IMR-90 (cell line): ENCODE measurements at regions not wholly inside any gene's neighbourhood (a gene's known extent, or its start where the extent isn't known, plus 50 kb on each side); places are given as distances from the start of the nearest gene placed in this dataset.

Source experiments
- ATAC-seq: fragments of 200-7000 bp; cut with Tn5 transposase; 2 replicates; pipeline ENCODE4 v1.9.1; 2020; ENCODE audit warnings: low read depth, mild to moderate bottlenecking, moderate library complexity
- BruUV-seq: library from RNA; stranded (reverse); fragments of 400-500 nt; replicated peaks from 2 replicates; lab custom pipeline; 2021; lab: Mats Ljungman, UMichigan
- CTCF ChIA-PET: fragments of 300-600 bp; formaldehyde crosslinking; extraction: SDS; loops from one replicate; lab custom pipeline; 2021; ENCODE audit warnings: antibody characterized with exemption; lab: Yijun Ruan, JAX
- POLR2A ChIA-PET: fragments of 300-600 bp; sonication (Branson Sonifier 250); formaldehyde crosslinking; loops from one replicate; lab custom pipeline; 2022; ENCODE audit warnings: antibody characterized with exemption; ENCODE audit not compliant: unreplicated experiment; lab: Charles Lee
- DNase-seq: peaks from one replicate; pipeline ENCODE4 v3.0.0; 2013
- H2AFZ ChIP-seq: replicated peaks from 2 replicates; pipeline ENCODE3; 2013; ENCODE audit warnings: low read length, mild to moderate bottlenecking; ENCODE audit not compliant: poor library complexity
- H2AK5ac ChIP-seq: 2 replicates; pipeline ENCODE4 v1.6.1; 2013; ENCODE audit warnings: low read depth, low read length, inconsistent platforms
- H2AK9ac ChIP-seq: replicated peaks from 2 replicates; pipeline ENCODE3; 2013; ENCODE audit warnings: mild to moderate bottlenecking, low read depth, low read length, moderate library complexity; ENCODE audit not compliant: poor library complexity
- H2BK120ac ChIP-seq: 2 replicates; pipeline ENCODE4 v1.6.1; 2013; ENCODE audit warnings: low read depth, low read length, inconsistent platforms
- H2BK15ac ChIP-seq: 3 replicates; pipeline ENCODE4 v1.6.1; 2013; ENCODE audit warnings: low read depth, low read length, inconsistent platforms
- H2BK20ac ChIP-seq: 2 replicates; pipeline ENCODE4 v1.6.1; 2013; ENCODE audit warnings: low read depth, mild to moderate bottlenecking, inconsistent platforms, low read length, moderate library complexity
- H2BK5ac ChIP-seq: 2 replicates; pipeline ENCODE4 v1.6.1; 2013; ENCODE audit warnings: mild to moderate bottlenecking, low read depth, low read length, inconsistent platforms; ENCODE audit not compliant: poor library complexity, severe bottlenecking
- H3K14ac ChIP-seq: replicated peaks from 2 replicates; pipeline ENCODE4 v1.6.1; 2013; ENCODE audit warnings: low read depth, low read length, inconsistent platforms
- H3K18ac ChIP-seq: 2 replicates; pipeline ENCODE4 v1.6.1; 2013; ENCODE audit warnings: low read depth, low read length, control low read depth
- H3K23ac ChIP-seq: 2 replicates; pipeline ENCODE4 v1.6.1; 2013; ENCODE audit warnings: low read depth, low read length, inconsistent platforms
- H3K27ac ChIP-seq: 2 replicates; pipeline ENCODE4 v1.5.1; 2013; ENCODE audit warnings: mild to moderate bottlenecking, control low read depth, low read length; ENCODE audit not compliant: insufficient read depth
- H3K27me3 ChIP-seq: 2 replicates; pipeline ENCODE4 v1.6.1; 2013; ENCODE audit warnings: low read length; ENCODE audit not compliant: control insufficient read depth, insufficient read depth
- H3K36me3 ChIP-seq: 2 replicates; pipeline ENCODE4 v1.6.1; 2013; ENCODE audit warnings: low read length, mixed read lengths; ENCODE audit not compliant: control insufficient read depth, insufficient read depth
- H3K4ac ChIP-seq: 2 replicates; pipeline ENCODE4 v1.6.1; 2013; ENCODE audit warnings: low read depth, low read length, inconsistent platforms
- H3K4me1 ChIP-seq: 2 replicates; pipeline ENCODE4 v1.6.1; 2013; ENCODE audit warnings: low read length, mixed read lengths; ENCODE audit not compliant: control insufficient read depth, insufficient read depth
- H3K4me2 ChIP-seq: 2 replicates; pipeline ENCODE4 v1.6.1; 2013; ENCODE audit warnings: low read depth, mild to moderate bottlenecking, control low read depth, low read length, moderate library complexity
- H3K4me3 ChIP-seq: 2 replicates; pipeline ENCODE4 v1.5.1; 2013; ENCODE audit warnings: low read depth, mild to moderate bottlenecking, control low read depth, low read length, moderate library complexity; ENCODE audit not compliant: insufficient read depth
- H3K56ac ChIP-seq: 2 replicates; pipeline ENCODE4 v1.6.1; 2013; ENCODE audit warnings: low read length, inconsistent platforms; ENCODE audit not compliant: insufficient read depth; ENCODE audit errors: extremely low read depth
- H3K79me1 ChIP-seq, 2 experiments: 2 replicates each; pipeline ENCODE4 v1.6.1; 2013; ENCODE audit warnings: low read length in 2 of 2, inconsistent platforms in 1 of 2, low read depth in 1 of 2
- H3K9ac ChIP-seq: 2 replicates; pipeline ENCODE4 v1.6.1; 2013; ENCODE audit warnings: low read depth, low read length, control low read depth
- H3K9me1 ChIP-seq: 2 replicates; pipeline ENCODE4 v1.6.1; 2013; ENCODE audit warnings: low read length, inconsistent platforms; ENCODE audit not compliant: insufficient read depth
- H3K9me3 ChIP-seq: 2 replicates; pipeline ENCODE4 v1.6.1; 2013; ENCODE audit warnings: low read length; ENCODE audit not compliant: control insufficient read depth, insufficient read depth
- H4K20me1 ChIP-seq: 2 replicates; pipeline ENCODE4 v1.6.1; 2013; ENCODE audit warnings: low read length, inconsistent platforms; ENCODE audit not compliant: insufficient read depth
- H4K5ac ChIP-seq: 2 replicates; pipeline ENCODE4 v1.6.1; 2013; ENCODE audit warnings: mild to moderate bottlenecking, low read depth, low read length, control low read depth
- H4K8ac ChIP-seq, 2 experiments: 2 replicates each; pipeline ENCODE4 v1.6.1; 2013; ENCODE audit warnings: low read depth in 2 of 2, low read length in 2 of 2, control low read depth in 1 of 2, inconsistent platforms in 1 of 2
- H4K91ac ChIP-seq: 2 replicates; pipeline ENCODE4 v1.6.1; 2013; ENCODE audit warnings: low read depth, low read length, inconsistent platforms; ENCODE audit not compliant: insufficient read depth
- CEBPB ChIP-seq: IDR thresholded peaks from 2 replicates; pipeline ENCODE4 v1.6.1; 2012; ENCODE audit warnings: low read depth, low read length, improper control_type of control experiment
- CHD1 ChIP-seq: IDR thresholded peaks from 2 replicates; pipeline ENCODE4 v1.6.1; 2012; ENCODE audit warnings: low read depth, low read length, improper control_type of control experiment
- MAFK ChIP-seq: IDR thresholded peaks from 2 replicates; pipeline ENCODE4 v1.6.1; 2012; ENCODE audit warnings: low read depth, low read length, improper control_type of control experiment
- MAZ ChIP-seq: IDR thresholded peaks from 2 replicates; pipeline ENCODE4 v1.6.1; 2012; ENCODE audit warnings: low read depth, mild to moderate bottlenecking, low read length, improper control_type of control experiment, moderate library complexity, borderline replicate concordance
- POLR2A ChIP-seq: IDR thresholded peaks from 2 replicates; pipeline ENCODE4 v1.6.1; 2012; ENCODE audit warnings: mild to moderate bottlenecking, low read depth, low read length
- RCOR1 ChIP-seq: IDR thresholded peaks from 2 replicates; pipeline ENCODE4 v1.6.1; 2012; ENCODE audit warnings: mild to moderate bottlenecking, low read length, improper control_type of control experiment; ENCODE audit not compliant: insufficient replicate concordance
- SMC3 ChIP-seq: fragments of 150-350 bp; IDR thresholded peaks from 2 replicates; pipeline ENCODE4 v1.6.1; 2016; ENCODE audit warnings: low read depth, mild to moderate bottlenecking, antibody characterized with exemption, low read length, moderate library complexity
- WGBS, 2 experiments: methylation state at CpG; one replicate each; pipeline versions ENCODE4 v1.1.5 to v1.1.7; 2013; ENCODE audit warnings: missing lambda C conversion rate in 2 of 2; ENCODE audit not compliant: insufficient read length in 1 of 2; ENCODE audit errors: extremely low coverage in 2 of 2; 5-methylcytosine and 5-hydroxymethylcytosine counted together
- dilution Hi-C: fragments of 300-500 bp; cut with HindIII; formaldehyde crosslinking; loops from one replicate; pipeline ENCODE4 v1.14.3; 2018; ENCODE audit warnings: low sequenced_read_pairs; ENCODE audit not compliant: unreplicated experiment
- in situ Hi-C: fragments of 300-500 bp; cut with MboI; formaldehyde crosslinking; loops from 3 replicates; pipeline ENCODE4 v1.14.3; 2019; ENCODE audit warnings: low sequenced_read_pairs, inconsistent platforms, mixed read lengths
- intact Hi-C: fragments of 100-400 bp; cut with micrococcal nuclease; formaldehyde crosslinking; loops from 2 replicates; pipeline ENCODE4 v1.10.0; 2022

DNA sequence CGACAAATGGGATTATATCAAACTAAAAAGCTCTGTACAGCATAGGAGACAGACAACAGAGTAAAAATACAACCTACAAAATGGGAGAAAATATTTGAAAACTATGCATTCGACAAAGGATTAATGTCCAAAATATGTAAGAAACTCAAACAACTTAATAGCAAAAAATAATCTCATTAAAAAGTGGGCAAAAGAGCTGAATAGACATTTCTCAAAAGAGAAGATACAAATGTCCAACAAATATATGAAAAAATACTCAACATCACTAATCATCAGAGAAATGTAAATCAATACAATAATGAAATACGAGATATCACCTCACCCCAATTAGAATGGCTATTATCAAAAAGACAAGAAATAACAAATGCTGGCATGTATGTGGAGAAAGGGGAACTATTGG lies 272.9 kb downstream of the KLHL13 start:
- no peak for ATAC-seq
- dilution Hi-C loops = no loop called here
- H2AFZ ChIP-seq = no peak overlapping the region
- H4K91ac ChIP-seq = no peak overlapping the region
- no peak overlapping the region for H2BK5ac ChIP-seq
- no peak for DNase-seq
- H3K4me1 ChIP-seq = no peaks in the 10 kb centered on the region
- no peak overlapping the region for H3K18ac ChIP-seq
- H3K9me3 ChIP-seq = no peaks in the 10 kb centered on the region
- in situ Hi-C loops = no loop called here
- POLR2A ChIA-PET = no interaction called here
- H2AK9ac ChIP-seq = no peak overlapping the region
- TF ChIP-seq RCOR1 (no peak), POLR2A (no peak), CHD1 (no peak), MAFK (peak; percentile 62), SMC3 (no peak), MAZ (no peak), CEBPB (no peak)
- H3K23ac ChIP-seq = no peak overlapping the region
- H4K5ac ChIP-seq = no peak overlapping the region
- no peak overlapping the region for H3K4ac ChIP-seq
- no peak overlapping the region for H3K56ac ChIP-seq
- H3K9me1 ChIP-seq = no peaks in the 10 kb centered on the region
- no peak overlapping the region for H3K14ac ChIP-seq
- CTCF ChIA-PET = no interaction called here
- H4K20me1 ChIP-seq = no peaks in the 10 kb centered on the region
- no peak overlapping the region for H2AK5ac ChIP-seq
- no peak overlapping the region for H4K8ac ChIP-seq
- no peak overlapping the region for H3K9ac ChIP-seq
- no CpG with 5 or more reads among the region's 3 CpGs for WGBS, 2 experiments
- no peak overlapping the region for H2BK20ac ChIP-seq
- intact Hi-C loops = no loop called here
- no peak overlapping the region for H3K4me3 ChIP-seq
- H2BK15ac ChIP-seq = no peak overlapping the region
- no peaks in the 10 kb centered on the region for H3K27me3 ChIP-seq
- H3K36me3 ChIP-seq = no peaks in the 10 kb centered on the region
- no peak overlapping the region for H2BK120ac ChIP-seq
- H3K4me2 ChIP-seq = no peak overlapping the region
- no TSS peak for BruUV-seq
- H3K79me1 ChIP-seq = no peaks in the 10 kb centered on the region
- no peak overlapping the region for H3K27ac ChIP-seq
